Epithelial cell of proximal tubule (primary cell): ENCODE measurements at regions not wholly inside any gene's neighbourhood (a gene's known extent, or its start where the extent isn't known, plus 50 kb on each side); places are given as distances from the start of the nearest gene placed in this dataset.

Experiments used
- DNase-seq: peaks from one replicate; pipeline ENCODE4 v3.0.0-alpha.2; 2011; ENCODE audit warnings: low read depth
- H3K4me3 ChIP-seq: 2 replicates; pipeline ENCODE4 v1.5.1; 2011; ENCODE audit warnings: low read depth, mild to moderate bottlenecking, low read length
- TF ChIP-seq, protein P1 (sequence below): conservative IDR thresholded peaks from 2 replicates; pipeline ENCODE4 v1.5.1; 2012; ENCODE audit warnings: low read depth, mild to moderate bottlenecking, low read length

DNA sequence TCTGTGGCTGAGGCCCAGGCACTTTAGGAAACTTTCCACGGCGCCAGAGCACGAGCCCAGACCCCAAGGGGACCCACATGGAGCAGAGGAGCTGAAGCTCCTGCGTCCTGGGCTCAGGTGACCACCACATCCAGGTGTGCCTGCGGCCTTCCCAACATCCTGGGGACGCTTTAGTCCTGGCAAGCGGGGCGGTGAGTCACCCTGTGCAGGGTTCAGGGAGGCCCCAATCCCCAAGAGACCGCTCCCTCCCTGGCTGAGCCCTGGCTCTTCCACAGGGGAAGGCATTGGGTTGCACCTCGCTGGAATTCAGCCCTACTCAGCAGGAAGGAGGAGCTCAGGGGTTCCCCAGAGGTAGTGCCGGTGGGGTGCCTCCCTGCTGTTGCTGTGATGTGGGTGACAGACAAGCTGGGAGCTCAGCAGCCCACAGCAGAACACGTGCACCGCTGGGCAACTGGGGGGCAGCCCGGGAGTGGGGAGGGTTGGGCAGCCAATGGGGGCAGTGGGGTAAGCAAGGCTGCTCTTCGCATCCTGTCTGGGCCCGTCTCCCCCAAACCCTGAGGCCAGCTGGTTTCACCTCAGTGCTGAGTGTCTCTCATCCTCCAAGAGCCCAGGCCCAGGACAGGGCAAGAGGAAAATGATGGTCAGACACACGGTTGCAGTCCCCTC lies 802.8 kb downstream of the BRD1 start:
- DNase-seq = no peak
- TF ChIP-seq, protein P1, sequence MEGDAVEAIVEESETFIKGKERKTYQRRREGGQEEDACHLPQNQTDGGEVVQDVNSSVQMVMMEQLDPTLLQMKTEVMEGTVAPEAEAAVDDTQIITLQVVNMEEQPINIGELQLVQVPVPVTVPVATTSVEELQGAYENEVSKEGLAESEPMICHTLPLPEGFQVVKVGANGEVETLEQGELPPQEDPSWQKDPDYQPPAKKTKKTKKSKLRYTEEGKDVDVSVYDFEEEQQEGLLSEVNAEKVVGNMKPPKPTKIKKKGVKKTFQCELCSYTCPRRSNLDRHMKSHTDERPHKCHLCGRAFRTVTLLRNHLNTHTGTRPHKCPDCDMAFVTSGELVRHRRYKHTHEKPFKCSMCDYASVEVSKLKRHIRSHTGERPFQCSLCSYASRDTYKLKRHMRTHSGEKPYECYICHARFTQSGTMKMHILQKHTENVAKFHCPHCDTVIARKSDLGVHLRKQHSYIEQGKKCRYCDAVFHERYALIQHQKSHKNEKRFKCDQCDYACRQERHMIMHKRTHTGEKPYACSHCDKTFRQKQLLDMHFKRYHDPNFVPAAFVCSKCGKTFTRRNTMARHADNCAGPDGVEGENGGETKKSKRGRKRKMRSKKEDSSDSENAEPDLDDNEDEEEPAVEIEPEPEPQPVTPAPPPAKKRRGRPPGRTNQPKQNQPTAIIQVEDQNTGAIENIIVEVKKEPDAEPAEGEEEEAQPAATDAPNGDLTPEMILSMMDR = no peak
- H3K4me3 ChIP-seq = no peak overlapping the region

DNA sequence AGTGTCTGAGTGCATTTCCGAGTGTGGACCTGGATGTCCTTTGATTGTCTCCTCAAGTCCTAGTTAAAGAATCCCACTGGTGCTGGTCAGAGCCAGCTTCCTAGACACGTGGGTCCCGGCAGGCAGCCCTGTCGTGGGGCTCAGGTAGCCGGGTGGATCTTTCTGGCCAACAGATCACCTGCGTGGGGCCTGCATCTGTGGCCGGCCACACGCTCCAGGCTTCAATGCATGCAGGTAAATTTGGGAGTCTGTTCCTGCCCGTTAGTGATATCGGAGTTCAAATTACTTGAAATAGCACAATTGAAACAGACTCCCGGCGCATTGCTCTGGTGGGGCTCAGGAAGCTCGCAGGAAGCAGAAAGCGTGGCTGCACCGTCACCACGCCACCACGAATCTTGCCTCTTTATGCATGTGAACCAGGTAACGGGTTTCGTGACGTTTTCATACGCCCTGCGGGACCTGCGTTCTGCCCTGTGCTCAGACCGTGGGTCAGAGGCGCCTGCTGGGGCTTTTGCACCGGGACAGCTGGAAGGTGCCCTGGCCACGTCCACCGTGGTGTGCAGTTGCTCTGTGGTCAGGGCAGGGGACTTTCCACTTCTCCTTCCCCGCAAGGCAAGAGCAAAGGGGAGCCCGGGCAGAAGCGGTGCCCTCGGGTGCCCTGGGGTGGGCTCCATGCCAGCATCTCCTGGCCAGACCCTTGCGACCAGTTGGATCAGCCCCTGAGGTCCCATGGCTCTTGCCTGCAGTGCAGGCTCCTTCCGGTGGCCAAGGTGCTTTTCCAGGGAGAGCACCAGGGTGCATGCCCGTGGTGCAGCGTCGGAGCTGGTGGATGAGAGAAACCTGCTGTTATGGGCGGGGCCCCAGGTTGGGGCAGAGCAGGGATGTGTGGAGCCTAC lies 803.5 kb downstream of the BRD1 start:
- TF ChIP-seq, protein P1 = no peak
- no peak for DNase-seq
- no peak overlapping the region for H3K4me3 ChIP-seq

DNA sequence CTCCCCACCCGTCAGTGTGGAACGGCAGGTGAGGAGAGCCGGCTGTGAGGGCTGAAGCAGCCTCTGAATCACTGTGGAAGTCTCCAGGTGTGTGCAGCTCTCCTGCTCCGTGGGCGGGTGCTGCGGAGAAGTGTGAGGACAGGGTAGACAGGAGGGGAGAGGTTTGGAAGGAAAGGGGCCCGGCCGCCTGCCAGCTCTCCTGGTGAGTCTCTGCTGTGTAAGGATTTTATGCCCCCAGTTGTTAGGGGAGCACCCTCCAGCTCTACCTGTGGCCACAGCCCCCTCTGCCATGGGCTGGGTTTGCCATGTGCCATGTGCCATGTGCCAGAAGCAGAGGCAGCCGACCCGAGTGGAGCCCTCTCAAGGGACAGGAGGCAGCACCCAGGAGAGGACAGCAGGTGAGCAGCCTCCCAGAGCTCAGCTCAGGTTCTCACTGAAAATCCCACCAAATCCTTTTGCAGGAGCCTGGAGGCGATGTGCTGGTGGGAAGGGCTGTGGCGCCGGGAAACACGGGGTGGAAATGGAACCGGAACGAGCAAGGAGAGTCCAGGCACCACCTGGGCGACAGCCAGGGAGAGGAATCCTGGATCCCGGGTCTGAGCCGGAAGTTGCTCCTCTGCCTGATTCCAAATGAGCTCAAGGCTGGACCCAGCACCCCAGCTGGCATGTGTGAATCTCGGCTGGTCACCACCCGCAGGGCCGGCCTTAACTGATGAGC lies 804.4 kb downstream of the BRD1 start:
- H3K4me3 ChIP-seq = no peak overlapping the region
- DNase-seq = no peak
- TF ChIP-seq, protein P1 = no peak

DNA sequence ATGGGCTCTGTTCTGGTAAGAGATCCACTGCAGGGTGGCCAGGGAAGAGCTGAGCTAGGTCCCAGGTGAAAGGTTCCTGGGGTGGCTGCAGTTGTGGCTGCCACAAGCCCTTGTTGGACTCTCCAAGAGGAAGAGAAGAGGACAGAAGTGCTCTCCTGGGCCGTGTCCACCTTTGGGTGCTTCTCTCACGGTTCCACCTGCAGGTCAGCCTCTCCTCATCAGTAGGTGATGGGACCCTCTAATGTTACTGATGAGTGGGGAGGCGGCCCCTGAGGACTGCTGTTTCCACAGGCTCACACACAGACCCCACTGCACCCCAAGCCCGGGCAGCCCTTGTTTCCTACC lies 804.9 kb downstream of the BRD1 start:
- TF ChIP-seq, protein P1 = no peak
- H3K4me3 ChIP-seq = no peak overlapping the region
- no peak for DNase-seq

- no peak for DNase-seq
- TF ChIP-seq, protein P1 = no peak
- no peak overlapping the region for H3K4me3 ChIP-seq
Measured at GRCh38 chr22:49021926-49022815, 805.5 kb downstream of the BRD1 start.

GRCh38 chr22:49021131-49021925 lies 806.3 kb downstream of the BRD1 start:
- TF ChIP-seq, protein P1 = no peak
- DNase-seq = no peak
- H3K4me3 ChIP-seq = no peak overlapping the region
